ENCODE measurements at regions not wholly inside any gene's neighbourhood (a gene's known extent, or its start where the extent isn't known, plus 50 kb on each side); places are given as distances from the start of the nearest gene placed in this dataset.

GRCh38 chr4:178752954-178753525 lies 1310.8 kb upstream of the AGA start:
- H3K4me1 ChIP-seq (ENCODE audit: control insufficient read depth in 3 of 3, insufficient read depth in 3 of 3, low read length in 3 of 3) = no peaks in the 10 kb centered on the region
- no peak overlapping the region for H3K27ac ChIP-seq (ENCODE audit: low read depth, low read length)
- H3K9ac ChIP-seq (ENCODE audit: low read depth in 1 of 3, low read length in 3 of 3) = no peak overlapping the region
- no peaks in the 10 kb centered on the region for H3K27me3 ChIP-seq (ENCODE audit: control insufficient read depth in 3 of 3, insufficient read depth in 3 of 3, low read length in 3 of 3)
- H3K36me3 ChIP-seq (ENCODE audit: control insufficient read depth in 3 of 3, insufficient read depth in 3 of 3, low read length in 3 of 3) = no peaks in the 10 kb centered on the region
- no peaks in the 10 kb centered on the region for H3K9me3 ChIP-seq (ENCODE audit: control insufficient read depth in 3 of 3, low read length in 3 of 3)
- no peak overlapping the region for H3K4me3 ChIP-seq (ENCODE audit: low read length in 3 of 3)

- no peaks in the 10 kb centered on the region for H3K27me3 ChIP-seq (ENCODE audit: control insufficient read depth in 3 of 3, insufficient read depth in 3 of 3, low read length in 3 of 3)
- no peak overlapping the region for H3K9ac ChIP-seq (ENCODE audit: low read depth in 1 of 3, low read length in 3 of 3)
- H3K36me3 ChIP-seq (ENCODE audit: control insufficient read depth in 3 of 3, insufficient read depth in 3 of 3, low read length in 3 of 3) = no peaks in the 10 kb centered on the region
- peaks cover 0 to 2% (median 0%) of the 10 kb centered on the region in 3 donors for H3K9me3 ChIP-seq (ENCODE audit: control insufficient read depth in 3 of 3, low read length in 3 of 3)
- H3K4me3 ChIP-seq (ENCODE audit: low read length in 3 of 3) = no peak overlapping the region
- H3K4me1 ChIP-seq (ENCODE audit: control insufficient read depth in 3 of 3, insufficient read depth in 3 of 3, low read length in 3 of 3) = no peaks in the 10 kb centered on the region
- no peak overlapping the region for H3K27ac ChIP-seq (ENCODE audit: low read depth, low read length)
Measured at GRCh38 chr4:178778496-178778895, 1336.3 kb upstream of the AGA start.

- no peaks in the 10 kb centered on the region for H3K36me3 ChIP-seq (ENCODE audit: control insufficient read depth in 3 of 3, insufficient read depth in 3 of 3, low read length in 3 of 3)
- no peak overlapping the region for H3K9ac ChIP-seq (ENCODE audit: low read depth in 1 of 3, low read length in 3 of 3)
- no peaks in the 10 kb centered on the region for H3K9me3 ChIP-seq (ENCODE audit: control insufficient read depth in 3 of 3, low read length in 3 of 3)
- no peaks in the 10 kb centered on the region for H3K27me3 ChIP-seq (ENCODE audit: control insufficient read depth in 3 of 3, insufficient read depth in 3 of 3, low read length in 3 of 3)
- no peak overlapping the region for H3K27ac ChIP-seq (ENCODE audit: low read depth, low read length)
- H3K4me3 ChIP-seq (ENCODE audit: low read length in 3 of 3) = no peak overlapping the region
- no peaks in the 10 kb centered on the region for H3K4me1 ChIP-seq (ENCODE audit: control insufficient read depth in 3 of 3, insufficient read depth in 3 of 3, low read length in 3 of 3)
Measured at GRCh38 chr4:178781779-178782178, 1339.5 kb upstream of the AGA start.

GRCh38 chr4:178784491-178784890 lies 1342.3 kb upstream of the AGA start:
- no peaks in the 10 kb centered on the region for H3K4me1 ChIP-seq (ENCODE audit: control insufficient read depth in 3 of 3, insufficient read depth in 3 of 3, low read length in 3 of 3)
- H3K27ac ChIP-seq (ENCODE audit: low read depth, low read length) = no peak overlapping the region
- no peak overlapping the region for H3K4me3 ChIP-seq (ENCODE audit: low read length in 3 of 3)
- H3K27me3 ChIP-seq (ENCODE audit: control insufficient read depth in 3 of 3, insufficient read depth in 3 of 3, low read length in 3 of 3) = no peaks in the 10 kb centered on the region
- no peaks in the 10 kb centered on the region for H3K9me3 ChIP-seq (ENCODE audit: control insufficient read depth in 3 of 3, low read length in 3 of 3)
- no peak overlapping the region for H3K9ac ChIP-seq (ENCODE audit: low read depth in 1 of 3, low read length in 3 of 3)
- H3K36me3 ChIP-seq (ENCODE audit: control insufficient read depth in 3 of 3, insufficient read depth in 3 of 3, low read length in 3 of 3) = no peaks in the 10 kb centered on the region

- Histone ChIP-seq H3K4me3 (ENCODE audit: low read length in 3 of 3) (no peak overlapping the region), H3K4me1 (ENCODE audit: control insufficient read depth in 3 of 3, insufficient read depth in 3 of 3, low read length in 3 of 3) (no peaks in the 10 kb centered on the region), H3K27me3 (ENCODE audit: control insufficient read depth in 3 of 3, insufficient read depth in 3 of 3, low read length in 3 of 3) (no peaks in the 10 kb centered on the region), H3K9me3 (ENCODE audit: control insufficient read depth in 3 of 3, low read length in 3 of 3) (no peaks in the 10 kb centered on the region), H3K27ac (ENCODE audit: low read depth, low read length) (no peak overlapping the region), H3K9ac (ENCODE audit: low read depth in 1 of 3, low read length in 3 of 3) (no peak overlapping the region), H3K36me3 (ENCODE audit: control insufficient read depth in 3 of 3, insufficient read depth in 3 of 3, low read length in 3 of 3) (no peaks in the 10 kb centered on the region)
Measured at GRCh38 chr4:178789279-178789678, 1347.0 kb upstream of the AGA start.

- Histone ChIP-seq H3K4me3 (ENCODE audit: low read length in 3 of 3) (no peak overlapping the region), H3K36me3 (ENCODE audit: control insufficient read depth in 3 of 3, insufficient read depth in 3 of 3, low read length in 3 of 3) (no peaks in the 10 kb centered on the region), H3K9me3 (ENCODE audit: control insufficient read depth in 3 of 3, low read length in 3 of 3) (no peaks in the 10 kb centered on the region), H3K4me1 (ENCODE audit: control insufficient read depth in 3 of 3, insufficient read depth in 3 of 3, low read length in 3 of 3) (no peaks in the 10 kb centered on the region), H3K27me3 (ENCODE audit: control insufficient read depth in 3 of 3, insufficient read depth in 3 of 3, low read length in 3 of 3) (no peaks in the 10 kb centered on the region), H3K9ac (ENCODE audit: low read depth in 1 of 3, low read length in 3 of 3) (no peak overlapping the region), H3K27ac (ENCODE audit: low read depth, low read length) (no peak overlapping the region)
Measured at GRCh38 chr4:178799204-178799603, 1357.0 kb upstream of the AGA start.

- H3K36me3 ChIP-seq (ENCODE audit: control insufficient read depth in 3 of 3, insufficient read depth in 3 of 3, low read length in 3 of 3) = no peaks in the 10 kb centered on the region
- no peaks in the 10 kb centered on the region for H3K4me1 ChIP-seq (ENCODE audit: control insufficient read depth in 3 of 3, insufficient read depth in 3 of 3, low read length in 3 of 3)
- H3K4me3 ChIP-seq (ENCODE audit: low read length in 3 of 3) = no peak overlapping the region
- H3K27ac ChIP-seq (ENCODE audit: low read depth, low read length) = no peak overlapping the region
- no peak overlapping the region for H3K9ac ChIP-seq (ENCODE audit: low read depth in 1 of 3, low read length in 3 of 3)
- no peaks in the 10 kb centered on the region for H3K27me3 ChIP-seq (ENCODE audit: control insufficient read depth in 3 of 3, insufficient read depth in 3 of 3, low read length in 3 of 3)
- H3K9me3 ChIP-seq (ENCODE audit: control insufficient read depth in 3 of 3, low read length in 3 of 3) = no peaks in the 10 kb centered on the region
Measured at GRCh38 chr4:178808106-178808505, 1365.9 kb upstream of the AGA start.

GRCh38 chr4:178809921-178810320 lies 1367.7 kb upstream of the AGA start:
- no peaks in the 10 kb centered on the region for H3K9me3 ChIP-seq (ENCODE audit: control insufficient read depth in 3 of 3, low read length in 3 of 3)
- H3K4me3 ChIP-seq (ENCODE audit: low read length in 3 of 3) = no peak overlapping the region
- H3K27ac ChIP-seq (ENCODE audit: low read depth, low read length) = no peak overlapping the region
- no peak overlapping the region for H3K9ac ChIP-seq (ENCODE audit: low read depth in 1 of 3, low read length in 3 of 3)
- H3K4me1 ChIP-seq (ENCODE audit: control insufficient read depth in 3 of 3, insufficient read depth in 3 of 3, low read length in 3 of 3) = no peaks in the 10 kb centered on the region
- H3K36me3 ChIP-seq (ENCODE audit: control insufficient read depth in 3 of 3, insufficient read depth in 3 of 3, low read length in 3 of 3) = no peaks in the 10 kb centered on the region
- no peaks in the 10 kb centered on the region for H3K27me3 ChIP-seq (ENCODE audit: control insufficient read depth in 3 of 3, insufficient read depth in 3 of 3, low read length in 3 of 3)

- Histone ChIP-seq H3K27me3 (ENCODE audit: control insufficient read depth in 3 of 3, insufficient read depth in 3 of 3, low read length in 3 of 3) (no peaks in the 10 kb centered on the region), H3K4me1 (ENCODE audit: control insufficient read depth in 3 of 3, insufficient read depth in 3 of 3, low read length in 3 of 3) (no peaks in the 10 kb centered on the region), H3K27ac (ENCODE audit: low read depth, low read length) (no peak overlapping the region), H3K9ac (ENCODE audit: low read depth in 1 of 3, low read length in 3 of 3) (no peak overlapping the region), H3K36me3 (ENCODE audit: control insufficient read depth in 3 of 3, insufficient read depth in 3 of 3, low read length in 3 of 3) (no peaks in the 10 kb centered on the region), H3K9me3 (ENCODE audit: control insufficient read depth in 3 of 3, low read length in 3 of 3) (no peaks in the 10 kb centered on the region), H3K4me3 (ENCODE audit: low read length in 3 of 3) (no peak overlapping the region)
Measured at GRCh38 chr4:178811356-178811755, 1369.1 kb upstream of the AGA start.

GRCh38 chr4:178812866-178813265 lies 1370.6 kb upstream of the AGA start:
- no peak overlapping the region for H3K4me3 ChIP-seq (ENCODE audit: low read length in 3 of 3)
- no peaks in the 10 kb centered on the region for H3K27me3 ChIP-seq (ENCODE audit: control insufficient read depth in 3 of 3, insufficient read depth in 3 of 3, low read length in 3 of 3)
- no peaks in the 10 kb centered on the region for H3K36me3 ChIP-seq (ENCODE audit: control insufficient read depth in 3 of 3, insufficient read depth in 3 of 3, low read length in 3 of 3)
- H3K4me1 ChIP-seq (ENCODE audit: control insufficient read depth in 3 of 3, insufficient read depth in 3 of 3, low read length in 3 of 3) = no peaks in the 10 kb centered on the region
- no peak overlapping the region for H3K9ac ChIP-seq (ENCODE audit: low read depth in 1 of 3, low read length in 3 of 3)
- H3K27ac ChIP-seq (ENCODE audit: low read depth, low read length) = no peak overlapping the region
- H3K9me3 ChIP-seq (ENCODE audit: control insufficient read depth in 3 of 3, low read length in 3 of 3) = no peaks in the 10 kb centered on the region

- Histone ChIP-seq H3K9ac (ENCODE audit: low read depth in 1 of 3, low read length in 3 of 3) (no peak overlapping the region), H3K4me3 (ENCODE audit: low read length in 3 of 3) (no peak overlapping the region), H3K4me1 (ENCODE audit: control insufficient read depth in 3 of 3, insufficient read depth in 3 of 3, low read length in 3 of 3) (no peaks in the 10 kb centered on the region), H3K9me3 (ENCODE audit: control insufficient read depth in 3 of 3, low read length in 3 of 3) (no peaks in the 10 kb centered on the region), H3K36me3 (ENCODE audit: control insufficient read depth in 3 of 3, insufficient read depth in 3 of 3, low read length in 3 of 3) (no peaks in the 10 kb centered on the region), H3K27me3 (ENCODE audit: control insufficient read depth in 3 of 3, insufficient read depth in 3 of 3, low read length in 3 of 3) (no peaks in the 10 kb centered on the region), H3K27ac (ENCODE audit: low read depth, low read length) (no peak overlapping the region)
Measured at GRCh38 chr4:178814908-178815307, 1372.7 kb upstream of the AGA start.

All from skeletal muscle tissue (tissue), 3 donors.